ENCODE measurements at regions not wholly inside any gene's neighbourhood (a gene's known extent, or its start where the extent isn't known, plus 50 kb on each side); places are given as distances from the start of the nearest gene placed in this dataset.
A peak's percentile ranks its signal among the peaks of the same experiment; 100 is the strongest.

GRCh38 chr5:171600741-171601265 lies 181.4 kb downstream of the FGF18 start:
- DNase-seq (ENCODE audit: low spot score) = no peak
- FAIRE-seq = no peak

- FAIRE-seq (no peak), DNase-seq (ENCODE audit: low spot score) (no peak)
Measured at GRCh38 chr5:171601266-171601881, 181.9 kb downstream of the FGF18 start.

GRCh38 chr5:171603591-171603990 lies 182.0 kb upstream of the SMIM23 start:
- DNase-seq (ENCODE audit: low spot score) (no peak), FAIRE-seq (no peak)

GRCh38 chr5:171604195-171604594 lies 181.4 kb upstream of the SMIM23 start:
- no peak for FAIRE-seq

GRCh38 chr5:171606414-171607024 lies 179.1 kb upstream of the SMIM23 start:
- DNase-seq (ENCODE audit: low spot score) = no peak

More at GRCh38 chr5:171604195-171604594, 181.4 kb upstream of the SMIM23 start:
- DNase-seq (ENCODE audit: low spot score) = no peak

GRCh38 chr5:171607863-171608262 lies 177.8 kb upstream of the SMIM23 start:
- FAIRE-seq (no peak), DNase-seq (ENCODE audit: low spot score) (no peak)

More at GRCh38 chr5:171606414-171607024, 179.1 kb upstream of the SMIM23 start:
- peak; percentile 44 for FAIRE-seq

- FAIRE-seq (no peak), DNase-seq (ENCODE audit: low spot score) (no peak)
Measured at GRCh38 chr5:171609806-171610452, 175.7 kb upstream of the SMIM23 start.

GRCh38 chr5:171610686-171611085 lies 174.9 kb upstream of the SMIM23 start:
- DNase-seq (ENCODE audit: low spot score) = no peak

GRCh38 chr5:171612749-171613148 lies 172.9 kb upstream of the SMIM23 start:
- DNase-seq (ENCODE audit: low spot score) = no peak
- FAIRE-seq = no peak

More at GRCh38 chr5:171610686-171611085, 174.9 kb upstream of the SMIM23 start:
- no peak for FAIRE-seq

GRCh38 chr5:171614511-171614910 lies 171.1 kb upstream of the SMIM23 start:
- FAIRE-seq (no peak), DNase-seq (ENCODE audit: low spot score) (no peak)

GRCh38 chr5:171614971-171615653 lies 170.5 kb upstream of the SMIM23 start:
- FAIRE-seq (no peak), DNase-seq (ENCODE audit: low spot score) (no peak)

- FAIRE-seq (no peak), DNase-seq (ENCODE audit: low spot score) (no peak)
Measured at GRCh38 chr5:171615705-171616640, 169.6 kb upstream of the SMIM23 start.

GRCh38 chr5:171617266-171617665 lies 168.4 kb upstream of the SMIM23 start:
- no peak for DNase-seq (ENCODE audit: low spot score)
- no peak for FAIRE-seq

GRCh38 chr5:171617817-171618591 lies 167.6 kb upstream of the SMIM23 start:
- no peak for DNase-seq (ENCODE audit: low spot score)
- no peak for FAIRE-seq

- no peak for DNase-seq (ENCODE audit: low spot score)
- FAIRE-seq = no peak
Measured at GRCh38 chr5:171619196-171619595, 166.4 kb upstream of the SMIM23 start.

- DNase-seq (ENCODE audit: low spot score) (no peak), FAIRE-seq (no peak)
Measured at GRCh38 chr5:171619744-171620143, 165.9 kb upstream of the SMIM23 start.

GRCh38 chr5:171622010-171622409 lies 163.6 kb upstream of the SMIM23 start:
- FAIRE-seq = no peak
- no peak for DNase-seq (ENCODE audit: low spot score)

- no peak for FAIRE-seq
Measured at GRCh38 chr5:171623107-171623506, 162.5 kb upstream of the SMIM23 start.

GRCh38 chr5:171623551-171624097 lies 162.0 kb upstream of the SMIM23 start:
- FAIRE-seq (no peak), DNase-seq (ENCODE audit: low spot score) (no peak)

More at GRCh38 chr5:171623107-171623506, 162.5 kb upstream of the SMIM23 start:
- no peak for DNase-seq (ENCODE audit: low spot score)

GRCh38 chr5:171624396-171624795 lies 161.2 kb upstream of the SMIM23 start:
- no peak for DNase-seq (ENCODE audit: low spot score)
- FAIRE-seq = no peak

Measured in RCC 7860 (cell line).